ENCODE measurements at regions not wholly inside any gene's neighbourhood (a gene's known extent, or its start where the extent isn't known, plus 50 kb on each side); places are given as distances from the start of the nearest gene placed in this dataset.

DNA sequence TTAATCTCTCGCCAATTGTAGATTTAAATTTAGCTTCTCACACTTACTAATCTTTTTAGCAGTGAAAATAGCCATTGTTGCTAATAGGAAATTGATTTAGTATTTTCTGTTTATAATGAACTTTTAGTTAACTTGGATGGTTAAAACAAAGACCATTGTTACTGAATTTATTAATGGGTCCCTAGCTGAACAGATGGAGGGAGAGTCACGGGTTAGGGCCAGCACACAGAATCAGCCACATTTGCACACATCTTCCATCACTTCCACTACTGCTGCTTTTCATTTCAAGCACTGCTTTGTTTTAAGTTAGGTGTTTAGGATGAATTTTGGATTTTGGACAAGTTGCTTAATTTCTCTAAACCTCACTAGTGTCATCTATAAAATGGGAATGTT, 125.9 kb upstream of the ADAMTSL1 start:
- no peaks in the 10 kb centered on the region for H3K9me3 ChIP-seq (ENCODE audit: control insufficient read depth, insufficient read depth, low read depth, low read length)
- no peak overlapping the region for H3K4me2 ChIP-seq (ENCODE audit: extremely low read depth, insufficient read depth, low read length)
- no peaks in the 10 kb centered on the region for H3K36me3 ChIP-seq (ENCODE audit: control insufficient read depth, insufficient read depth, low read length)
- H3K4me1 ChIP-seq (ENCODE audit: control insufficient read depth, extremely low read depth, insufficient read depth, low read length): no peaks in the 10 kb centered on the region
- H4K20me1 ChIP-seq (ENCODE audit: control insufficient read depth, extremely low read depth, insufficient read depth, low read length): no peaks in the 10 kb centered on the region
- no peak overlapping the region for H3K9ac ChIP-seq (ENCODE audit: insufficient read depth, low read length)
- no peak for TF ChIP-seq CTCF (conservative IDR thresholded peaks at IDR 0.05 in 1 of 2, IDR thresholded peaks at IDR 0.05 in 1 of 2; ENCODE audit: low read depth in 1 of 2, low read length in 2 of 2)
- TF ChIP-seq EZH2 (IDR thresholded peaks at IDR 0.05; ENCODE audit: low read length, missing control alignments): no peak
- no peaks in the 10 kb centered on the region for H3K27me3 ChIP-seq (ENCODE audit: control insufficient read depth, insufficient read depth, low read length)
- no peak overlapping the region for H3K27ac ChIP-seq (ENCODE audit: insufficient read depth, low read length)
- no peak overlapping the region for H3K4me3 ChIP-seq (replicated peaks in 1 of 4; ENCODE audit: control extremely low read depth in 1 of 4, insufficient read depth in 1 of 4, low read depth in 3 of 4, low read length in 4 of 4)
- H2AFZ ChIP-seq (ENCODE audit: low read length): no peak overlapping the region
- H3K79me2 ChIP-seq (ENCODE audit: control insufficient read depth, insufficient read depth, low read length): no peaks in the 10 kb centered on the region
- no peak for DNase-seq (ENCODE audit: low read depth in 2 of 2)

DNA sequence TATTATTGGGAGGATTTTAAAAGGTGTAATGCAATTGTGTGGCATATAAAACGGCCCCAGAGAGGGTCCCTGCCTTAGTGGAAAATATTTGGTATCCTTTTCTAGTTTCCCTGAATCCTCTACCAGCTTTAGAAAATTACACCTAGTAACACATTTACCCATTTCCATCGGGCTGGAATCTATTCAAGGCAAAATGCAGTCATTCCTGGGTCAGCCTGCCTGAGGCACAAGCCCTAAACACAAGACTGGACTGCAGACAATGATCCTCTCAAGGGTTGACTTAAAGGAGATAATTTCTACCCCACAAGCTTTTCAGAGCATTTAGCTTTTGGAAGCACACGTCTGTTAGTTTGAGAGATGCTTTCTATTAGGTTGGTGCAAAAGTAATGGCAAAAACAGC, 124.4 kb upstream of the ADAMTSL1 start:
- TF ChIP-seq CTCF (conservative IDR thresholded peaks at IDR 0.05 in 1 of 2, IDR thresholded peaks at IDR 0.05 in 1 of 2; ENCODE audit: low read depth in 1 of 2, low read length in 2 of 2) (no peak), EZH2 (IDR thresholded peaks at IDR 0.05; ENCODE audit: low read length, missing control alignments) (no peak)

GRCh38 chr9:18350036-18350435, 123.9 kb upstream of the ADAMTSL1 start:
- H2AFZ ChIP-seq (ENCODE audit: low read length): no peak overlapping the region

More for the DNA sequence above, 124.4 kb upstream of the ADAMTSL1 start:
- Histone ChIP-seq H3K9me3 (ENCODE audit: control insufficient read depth, insufficient read depth, low read depth, low read length) (no peaks in the 10 kb centered on the region), H3K4me3 (replicated peaks in 1 of 4; ENCODE audit: control extremely low read depth in 1 of 4, insufficient read depth in 1 of 4, low read depth in 3 of 4, low read length in 4 of 4) (no peak overlapping the region), H3K4me2 (ENCODE audit: extremely low read depth, insufficient read depth, low read length) (no peak overlapping the region), H2AFZ (ENCODE audit: low read length) (no peak overlapping the region), H4K20me1 (ENCODE audit: control insufficient read depth, extremely low read depth, insufficient read depth, low read length) (no peaks in the 10 kb centered on the region), H3K4me1 (ENCODE audit: control insufficient read depth, extremely low read depth, insufficient read depth, low read length) (no peaks in the 10 kb centered on the region), H3K36me3 (ENCODE audit: control insufficient read depth, insufficient read depth, low read length) (no peaks in the 10 kb centered on the region), H3K27me3 (ENCODE audit: control insufficient read depth, insufficient read depth, low read length) (no peaks in the 10 kb centered on the region), H3K27ac (ENCODE audit: insufficient read depth, low read length) (no peak overlapping the region), H3K9ac (ENCODE audit: insufficient read depth, low read length) (no peak overlapping the region), H3K79me2 (ENCODE audit: control insufficient read depth, insufficient read depth, low read length) (no peaks in the 10 kb centered on the region)
- DNase-seq (ENCODE audit: low read depth in 2 of 2): no peak

More at GRCh38 chr9:18350036-18350435, 123.9 kb upstream of the ADAMTSL1 start:
- Histone ChIP-seq H4K20me1 (ENCODE audit: control insufficient read depth, extremely low read depth, insufficient read depth, low read length) (no peaks in the 10 kb centered on the region), H3K9me3 (ENCODE audit: control insufficient read depth, insufficient read depth, low read depth, low read length) (no peaks in the 10 kb centered on the region), H3K36me3 (ENCODE audit: control insufficient read depth, insufficient read depth, low read length) (no peaks in the 10 kb centered on the region), H3K4me2 (ENCODE audit: extremely low read depth, insufficient read depth, low read length) (no peak overlapping the region), H3K9ac (ENCODE audit: insufficient read depth, low read length) (no peak overlapping the region), H3K27ac (ENCODE audit: insufficient read depth, low read length) (no peak overlapping the region), H3K4me3 (replicated peaks in 1 of 4; ENCODE audit: control extremely low read depth in 1 of 4, insufficient read depth in 1 of 4, low read depth in 3 of 4, low read length in 4 of 4) (no peak overlapping the region), H3K27me3 (ENCODE audit: control insufficient read depth, insufficient read depth, low read length) (no peaks in the 10 kb centered on the region), H3K79me2 (ENCODE audit: control insufficient read depth, insufficient read depth, low read length) (no peaks in the 10 kb centered on the region), H3K4me1 (ENCODE audit: control insufficient read depth, extremely low read depth, insufficient read depth, low read length) (no peaks in the 10 kb centered on the region)
- no peak for DNase-seq (ENCODE audit: low read depth in 2 of 2)
- TF ChIP-seq CTCF (conservative IDR thresholded peaks at IDR 0.05 in 1 of 2, IDR thresholded peaks at IDR 0.05 in 1 of 2; ENCODE audit: low read depth in 1 of 2, low read length in 2 of 2) (no peak), EZH2 (IDR thresholded peaks at IDR 0.05; ENCODE audit: low read length, missing control alignments) (no peak)
